ENCODE measurements at regions not wholly inside any gene's neighbourhood (a gene's known extent, or its start where the extent isn't known, plus 50 kb on each side); places are given as distances from the start of the nearest gene placed in this dataset.

DNA sequence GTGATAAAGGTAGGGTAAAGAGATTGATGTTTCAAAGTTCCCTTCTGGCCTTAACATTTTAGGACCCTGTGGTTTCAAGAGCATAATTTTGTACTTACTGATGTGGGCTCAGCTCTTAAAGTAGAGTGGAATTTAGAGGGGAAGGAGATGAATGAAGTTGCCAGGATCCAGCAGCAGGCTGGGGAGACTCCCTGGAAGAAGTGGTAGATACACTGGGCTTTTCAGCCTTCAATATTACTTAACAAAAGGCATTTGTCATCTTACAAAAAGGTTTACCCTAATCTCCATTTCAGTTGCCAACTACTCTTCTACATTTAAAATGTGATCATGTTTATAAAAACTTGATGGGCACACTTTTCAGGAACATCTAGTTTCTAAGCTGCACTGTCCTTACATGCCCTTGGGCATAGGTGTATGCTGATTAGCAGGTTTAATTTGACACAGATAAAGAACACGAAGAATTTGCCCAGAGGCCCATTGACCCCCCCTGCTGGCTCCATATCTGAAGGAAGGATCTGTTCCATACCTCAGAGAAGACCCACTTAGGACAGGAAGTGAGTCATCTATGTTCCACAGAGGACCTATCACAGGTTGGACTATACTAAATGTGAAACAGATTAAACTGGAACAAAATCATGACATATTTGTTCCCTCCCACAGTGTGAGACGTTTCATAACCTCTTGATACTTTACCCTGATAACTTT is 93.0 kb upstream of the LPP start:
- peak; percentile 81 for DNase-seq (ENCODE audit: low read depth)

DNA sequence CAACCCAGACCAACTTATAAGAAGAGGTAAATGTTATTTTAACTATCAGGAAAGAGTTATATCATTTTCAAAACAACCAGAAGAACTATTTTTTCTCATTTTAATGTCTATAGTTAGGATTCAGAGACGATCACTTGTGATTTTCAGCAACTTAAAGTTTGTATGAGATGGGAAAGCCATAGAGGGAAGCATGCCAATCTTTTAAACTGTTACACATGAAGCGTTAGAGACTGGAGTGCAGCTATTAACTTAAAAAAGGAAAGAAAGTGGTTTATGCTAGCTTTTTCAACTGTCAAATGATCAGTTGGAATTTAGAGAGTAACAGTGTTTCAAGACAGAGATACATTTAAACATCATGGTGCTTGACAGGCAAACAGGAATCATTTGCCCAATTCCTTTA is 91.7 kb upstream of the LPP start:
- no peak for DNase-seq (ENCODE audit: low read depth)

DNA sequence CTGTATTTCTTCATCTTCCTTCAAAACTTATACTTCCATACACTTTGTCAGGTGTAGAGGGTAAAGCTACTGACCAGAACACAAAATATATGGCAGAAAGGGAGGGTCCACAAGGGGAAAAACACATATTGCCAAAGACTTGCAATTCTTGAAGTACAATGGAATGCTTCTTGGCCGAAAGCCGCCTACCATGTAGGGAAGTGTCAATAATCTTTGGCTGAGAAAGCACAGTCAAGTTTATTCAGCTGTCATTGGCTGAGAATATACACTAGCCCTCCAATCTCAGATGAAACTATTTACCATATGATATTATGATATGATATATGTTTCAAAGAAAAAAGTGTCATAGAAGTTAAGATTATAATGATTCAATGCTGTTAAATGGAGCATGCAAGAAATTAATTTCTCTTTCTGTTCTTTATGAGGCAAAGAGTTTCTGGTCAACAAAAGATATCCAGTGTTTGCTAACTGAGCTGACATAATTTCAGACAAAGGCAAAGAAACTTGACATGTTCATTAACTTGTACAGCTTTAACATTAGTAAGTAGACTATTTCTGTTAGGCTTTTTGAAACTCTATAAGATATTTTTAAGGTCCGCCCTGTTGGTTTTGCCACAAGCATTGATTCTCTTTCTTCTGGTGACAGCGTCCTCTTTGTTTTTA is 89.0 kb upstream of the LPP start:
- no peak for DNase-seq (ENCODE audit: low read depth)

DNA sequence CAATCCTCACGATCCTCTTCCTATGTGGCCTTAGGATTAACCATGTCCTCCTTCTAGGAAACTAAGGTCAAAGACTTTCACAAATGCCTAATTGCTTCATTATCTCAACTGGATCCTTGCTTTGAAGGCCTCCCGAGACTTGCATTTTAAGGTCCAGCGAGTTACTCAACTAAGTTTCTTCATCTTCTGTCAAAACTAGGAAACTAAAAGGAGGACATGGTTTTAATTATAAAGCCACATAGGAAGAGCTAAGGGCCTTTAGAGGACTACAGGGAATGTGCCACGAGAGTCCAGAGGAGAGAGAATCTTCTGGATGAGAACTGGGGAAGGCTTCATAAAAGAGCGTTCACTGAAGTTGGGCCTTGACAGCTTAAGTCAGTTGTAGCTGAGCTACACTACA is 87.8 kb upstream of the LPP start:
- DNase-seq (ENCODE audit: low read depth), result no peak

DNA sequence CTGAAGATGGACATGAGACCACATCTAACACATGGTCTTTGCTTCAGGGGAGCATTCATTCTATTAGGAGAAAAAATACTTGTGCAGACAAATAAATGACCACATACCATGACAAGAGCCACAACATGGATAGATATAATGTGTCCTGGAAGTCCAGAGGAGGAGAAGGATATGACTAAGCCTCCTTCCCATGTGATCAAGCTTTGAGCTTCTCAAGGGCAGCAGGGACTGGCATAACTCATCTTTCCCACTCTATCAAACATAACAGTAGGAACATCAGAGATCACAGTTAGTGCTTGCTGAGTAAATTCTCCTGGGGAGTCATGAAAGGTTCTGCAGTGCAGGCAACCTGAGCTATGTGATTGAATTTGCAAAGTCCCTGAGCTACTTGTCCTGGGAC is 86.0 kb upstream of the LPP start:
- peak; percentile 90 for DNase-seq (ENCODE audit: low read depth)

DNA sequence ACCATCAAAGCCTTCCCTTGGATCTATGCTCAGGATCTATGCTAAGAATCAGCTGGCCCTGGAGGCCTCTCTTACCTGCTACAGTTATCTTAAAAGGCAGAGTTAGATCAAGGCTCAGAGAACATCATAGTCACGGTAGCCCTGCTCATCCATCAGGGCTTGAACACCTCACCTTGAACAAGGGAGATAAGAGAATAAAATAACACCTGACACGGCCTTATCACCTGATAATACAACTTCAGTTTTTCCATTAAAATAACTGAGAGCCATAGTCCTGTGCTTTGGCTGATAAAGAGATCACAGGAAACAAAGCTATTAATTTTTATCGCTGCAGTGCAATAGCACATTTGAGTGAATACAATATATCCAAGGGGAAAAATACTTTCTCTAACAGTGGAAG is 85.6 kb upstream of the LPP start:
- DNase-seq (ENCODE audit: low read depth), result no peak

DNA sequence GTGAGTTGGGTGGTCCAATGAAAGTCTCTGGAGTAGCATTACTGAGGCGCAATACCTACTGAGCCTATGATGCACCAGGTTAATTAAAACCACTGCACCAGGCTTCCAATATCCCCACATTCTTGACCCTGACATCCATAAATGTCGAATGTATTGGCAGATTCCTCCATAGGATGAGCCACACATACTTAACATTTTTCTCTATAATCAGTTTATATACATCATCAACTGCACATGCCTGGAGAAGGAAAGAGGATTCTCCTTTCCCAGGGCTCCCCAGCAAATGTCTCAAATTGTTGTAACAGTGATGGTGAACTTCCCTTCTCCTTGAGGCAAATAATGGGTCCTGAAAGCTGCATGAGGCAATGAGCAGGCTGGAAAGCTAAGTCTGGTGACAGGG is 82.3 kb upstream of the LPP start:
- peak; percentile 56 for DNase-seq (ENCODE audit: low read depth)

DNA sequence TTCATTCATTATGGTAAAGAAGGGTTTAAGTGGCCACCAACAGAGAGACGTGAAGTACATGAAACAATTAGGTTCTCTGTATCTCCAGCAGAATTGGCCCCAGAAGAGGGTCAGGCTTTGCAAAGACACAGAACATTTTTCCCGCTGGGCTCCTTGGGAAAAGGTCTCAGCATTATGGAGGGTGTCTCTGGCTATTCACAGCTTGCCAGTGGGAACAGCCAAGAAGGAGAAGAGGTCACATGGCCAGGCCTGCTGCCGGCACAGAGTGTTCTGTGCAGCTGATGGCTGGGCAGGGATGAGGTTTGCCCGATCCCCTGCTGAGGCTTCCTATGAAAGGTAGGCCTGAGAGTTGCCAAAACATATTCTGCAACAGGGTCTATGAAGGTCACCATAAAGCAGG is 77.8 kb upstream of the LPP start:
- DNase-seq (ENCODE audit: low read depth), result no peak

DNA sequence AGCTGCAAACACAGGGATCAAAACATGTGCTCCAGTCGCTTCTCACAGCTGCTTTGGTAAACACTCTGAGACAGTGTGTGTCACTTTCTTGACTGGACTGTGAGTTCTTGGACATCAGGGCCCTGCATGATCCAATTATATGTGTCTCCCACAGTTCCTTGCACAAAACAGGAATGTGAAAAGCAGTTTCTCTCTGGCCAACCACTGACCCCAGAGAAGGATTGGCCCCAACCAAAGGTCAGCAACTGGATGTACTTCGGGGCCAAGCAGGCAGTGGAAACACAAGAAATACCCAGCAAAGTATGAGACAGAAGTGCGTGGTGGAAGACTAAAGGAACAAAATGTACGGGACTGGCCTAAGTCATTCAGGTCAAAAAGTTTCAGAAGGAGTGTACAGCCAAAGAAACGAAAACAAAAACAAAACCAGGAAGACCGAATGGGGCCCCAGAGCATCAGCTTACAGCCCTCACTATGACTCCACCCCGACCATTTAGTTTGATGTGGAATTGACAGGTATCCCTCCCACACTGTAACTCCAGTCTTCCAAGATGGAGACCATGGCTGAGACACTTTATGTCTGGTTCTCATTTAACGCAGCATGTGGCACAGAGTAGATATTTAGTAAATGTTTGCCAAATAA is 76.7 kb upstream of the LPP start:
- no peak for DNase-seq (ENCODE audit: low read depth)

DNA sequence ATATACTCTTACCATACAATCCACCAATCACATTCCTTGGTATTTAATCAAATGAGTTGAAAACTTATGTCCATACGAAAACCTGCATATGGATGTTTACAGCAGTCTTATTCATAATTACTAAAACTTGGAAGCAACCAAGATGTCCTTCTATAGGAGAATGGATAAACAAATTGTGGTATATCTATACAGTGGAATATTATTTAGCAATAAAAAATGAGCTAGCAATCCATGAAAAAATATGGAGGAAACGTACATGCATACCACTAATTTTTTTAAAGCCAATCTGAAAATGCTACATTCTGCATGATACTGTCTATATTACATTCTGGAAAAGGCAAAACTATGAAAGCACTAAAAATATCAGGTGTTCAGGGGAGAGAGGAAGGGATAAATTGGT is 73.9 kb upstream of the LPP start:
- DNase-seq (ENCODE audit: low read depth), result no peak

DNA sequence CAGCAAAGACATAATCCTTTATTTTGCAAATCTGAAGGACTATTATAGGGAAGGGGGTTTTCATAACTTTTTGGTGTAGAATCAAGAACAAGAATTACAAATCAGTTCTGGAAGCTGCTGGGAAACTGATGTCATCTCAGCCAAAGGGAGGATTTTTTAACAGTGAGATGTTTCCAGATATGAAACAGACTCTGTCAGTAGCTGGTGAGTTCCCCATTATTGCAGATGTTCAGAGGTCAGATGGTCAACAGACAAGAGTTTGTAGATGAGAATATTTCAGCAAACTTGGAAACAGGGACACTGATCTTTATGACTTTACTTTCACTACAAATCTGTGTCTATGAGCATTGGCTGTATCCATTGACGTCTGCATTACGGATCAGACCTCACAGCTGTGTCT is 71.9 kb upstream of the LPP start:
- DNase-seq (ENCODE audit: low read depth), result peak; percentile 68

DNA sequence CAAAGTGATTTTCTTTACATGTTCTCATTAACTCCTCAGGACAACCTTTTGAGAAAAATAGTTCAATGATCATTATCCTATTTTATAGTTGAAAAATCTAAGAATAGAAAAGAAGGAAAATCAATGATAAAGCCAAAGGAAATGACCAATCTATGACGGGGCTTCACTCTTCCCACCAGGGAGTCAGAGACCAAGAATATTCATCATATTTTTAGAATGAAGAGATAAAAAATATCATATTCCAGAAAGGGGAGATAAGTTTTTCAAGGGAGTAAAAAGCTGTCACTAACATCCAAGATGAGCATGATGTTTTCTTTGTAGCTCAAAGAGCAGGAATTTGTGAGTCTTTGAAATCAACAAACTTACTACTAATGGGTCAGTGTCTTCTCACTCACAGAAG is 71.5 kb upstream of the LPP start:
- DNase-seq (ENCODE audit: low read depth), result peak; percentile 9

DNA sequence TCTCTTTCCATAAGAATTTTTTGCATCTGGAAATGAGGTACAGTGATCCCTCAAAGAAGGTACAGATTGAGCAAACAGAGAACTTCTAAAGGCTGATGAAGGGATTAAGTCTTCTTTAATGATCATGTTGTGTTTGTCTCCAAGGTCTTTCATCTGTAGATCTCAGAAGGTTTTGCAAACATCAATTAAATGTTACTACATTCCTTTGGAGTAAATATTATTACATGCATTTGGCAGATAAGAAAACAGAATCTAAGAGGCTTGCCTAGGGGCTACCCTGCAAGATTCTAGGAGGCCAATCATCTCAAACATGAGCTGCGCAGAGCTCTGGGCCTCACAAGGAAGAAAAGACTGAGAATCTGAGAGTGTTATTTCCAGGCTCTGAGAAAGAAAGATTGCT is 70.9 kb upstream of the LPP start:
- no peak for DNase-seq (ENCODE audit: low read depth)

DNA sequence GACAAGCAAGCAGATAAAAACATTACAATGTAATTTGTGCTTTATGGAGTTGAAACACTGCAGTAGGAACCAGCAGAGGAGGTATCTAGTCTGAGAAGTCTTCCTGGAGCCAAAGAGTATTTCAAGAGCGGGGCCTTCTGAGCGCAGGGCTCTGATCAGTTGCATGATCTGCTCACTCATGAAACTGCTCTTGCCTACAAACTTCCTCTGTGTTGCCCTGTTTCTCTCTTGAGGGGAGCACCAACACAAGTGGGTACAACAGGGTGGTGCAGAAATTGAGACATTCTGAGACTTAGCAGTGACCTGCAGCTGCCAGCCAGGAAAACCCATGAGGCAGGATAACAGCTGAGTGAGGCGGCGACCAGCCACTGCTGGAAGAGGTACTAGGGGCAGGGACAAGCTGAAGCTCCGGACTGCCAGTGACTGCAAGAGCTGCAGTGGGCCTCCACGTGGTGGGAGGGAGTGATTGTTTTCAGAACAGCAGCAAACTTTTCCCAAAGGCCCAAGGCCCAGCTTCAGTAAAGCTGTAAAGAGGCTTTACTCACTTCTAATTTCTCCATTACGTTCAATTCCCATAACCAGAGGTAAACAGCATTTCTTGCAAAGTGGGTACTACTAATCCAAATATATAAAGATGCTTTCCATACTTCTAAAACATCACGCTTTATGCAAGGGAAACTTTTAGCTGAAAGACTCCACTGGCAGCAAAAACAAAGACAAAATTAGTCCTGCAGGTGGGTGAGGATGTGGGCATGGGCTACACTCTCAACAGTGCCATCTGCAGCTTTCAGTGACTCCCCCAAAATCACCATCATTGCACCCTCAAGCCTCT is 69.0 kb upstream of the LPP start:
- DNase-seq (ENCODE audit: low read depth), result no peak

DNA sequence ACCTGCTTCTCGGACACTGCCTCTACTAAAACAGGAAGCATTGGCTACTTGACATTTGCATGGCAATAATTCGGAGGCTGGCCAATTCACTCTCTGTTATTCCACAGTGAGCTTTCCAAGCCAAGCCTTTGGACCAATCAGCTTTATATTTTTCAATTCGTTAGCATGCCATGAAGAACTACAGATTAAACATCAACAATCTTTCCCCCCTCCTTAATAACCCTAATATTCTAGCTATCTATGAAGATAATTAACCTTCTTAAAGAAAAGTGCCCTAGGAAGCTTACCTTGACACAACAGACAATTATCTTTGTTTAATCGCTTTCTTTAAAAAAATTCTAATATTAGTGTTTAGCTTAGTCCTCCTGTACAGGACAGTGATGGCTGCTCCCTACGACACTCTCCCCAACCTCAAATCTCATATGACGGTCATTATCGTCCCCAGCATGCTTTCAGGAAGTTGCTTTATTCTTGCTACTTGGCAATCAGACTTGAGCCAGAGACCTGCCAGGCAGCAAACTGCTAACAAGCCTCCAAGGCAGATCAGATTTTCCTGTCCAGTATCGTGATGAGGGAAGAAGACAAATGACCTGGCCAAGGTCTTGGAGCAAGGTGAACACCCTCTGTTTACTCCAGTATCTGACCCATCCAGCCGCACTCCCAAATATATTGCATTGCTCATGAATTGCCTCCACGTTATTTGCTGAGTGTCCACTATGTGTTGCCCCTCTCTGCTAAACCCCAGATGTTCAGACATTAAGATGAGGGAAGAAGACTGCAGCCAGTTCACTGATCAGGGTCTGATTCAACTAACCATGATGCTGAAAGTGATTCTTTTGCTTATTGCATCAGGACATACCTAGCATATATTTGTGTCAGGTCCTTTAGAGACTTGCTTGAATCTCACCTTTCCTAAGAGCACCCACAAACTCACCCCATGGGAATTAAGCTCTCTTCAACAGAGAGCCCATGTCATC is 68.1 kb upstream of the LPP start:
- DNase-seq (ENCODE audit: low read depth), result no peak

DNA sequence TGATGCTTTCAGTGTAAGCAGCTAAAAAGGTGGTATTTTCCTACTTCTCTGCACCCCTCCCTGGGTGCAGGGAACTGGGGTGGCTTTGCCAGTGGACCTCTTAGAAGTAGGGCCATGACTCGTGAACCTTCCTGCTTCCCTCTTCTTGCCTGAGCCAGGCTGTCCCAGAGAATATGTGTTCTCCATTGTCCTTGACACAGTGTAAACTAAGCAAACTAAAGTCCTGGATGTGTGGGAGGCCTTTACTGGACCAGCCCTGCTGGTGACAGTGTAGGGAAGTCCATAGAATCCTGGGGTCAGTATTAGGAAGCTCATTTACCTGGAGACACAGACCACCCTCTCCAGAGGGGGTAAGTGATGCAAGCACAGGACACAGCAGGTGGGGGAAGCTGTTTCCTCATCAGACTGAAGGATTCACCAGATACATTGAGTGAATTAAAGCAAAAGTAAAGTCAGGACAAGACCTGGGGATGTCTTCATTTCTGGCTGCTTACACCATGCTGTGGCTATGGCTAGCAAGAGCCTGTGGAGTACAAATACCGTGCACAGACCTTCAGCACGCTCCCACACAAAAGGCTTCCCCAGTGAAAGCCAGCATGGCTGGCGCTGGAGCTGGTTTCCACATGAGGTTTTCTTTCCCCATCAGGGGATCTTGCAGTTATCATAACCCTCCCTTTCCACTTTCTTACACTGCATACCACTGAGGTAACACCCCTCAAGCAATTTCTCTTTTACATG is 64.8 kb upstream of the LPP start:
- DNase-seq (ENCODE audit: low read depth), result no peak

DNA sequence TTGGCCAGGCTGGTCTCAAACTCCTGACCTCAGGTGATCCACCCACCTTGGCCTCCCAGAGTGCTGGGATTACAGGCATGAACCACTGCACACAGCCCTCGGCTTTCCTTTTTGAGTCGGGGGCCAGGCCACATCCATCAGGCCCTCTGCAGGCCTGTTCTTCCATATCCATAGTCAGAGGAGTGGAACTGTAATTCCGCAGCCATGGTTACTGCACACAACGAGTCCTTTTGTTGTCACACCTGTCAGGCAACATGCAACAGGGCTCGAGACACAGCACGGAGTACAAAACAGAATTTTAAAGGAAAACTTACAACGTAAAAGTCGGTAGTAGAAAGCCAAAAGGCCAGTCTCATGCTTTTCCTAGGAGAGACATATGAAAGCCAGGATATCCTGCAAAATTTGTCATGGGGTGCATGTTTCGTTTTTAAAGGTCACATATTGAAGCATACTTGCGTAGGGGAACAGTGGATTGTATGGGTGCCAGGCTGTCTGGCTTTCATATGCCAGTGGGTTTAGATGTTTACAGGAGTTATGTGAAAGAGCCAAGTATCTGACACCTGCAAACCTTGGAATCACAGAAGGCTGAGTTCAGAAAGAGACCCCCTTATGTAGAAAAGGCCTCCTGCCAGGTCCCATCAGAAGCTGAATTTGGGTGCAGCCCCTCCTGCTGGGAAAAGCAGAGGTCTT is 63.2 kb upstream of the LPP start:
- DNase-seq (ENCODE audit: low read depth), result no peak

DNA sequence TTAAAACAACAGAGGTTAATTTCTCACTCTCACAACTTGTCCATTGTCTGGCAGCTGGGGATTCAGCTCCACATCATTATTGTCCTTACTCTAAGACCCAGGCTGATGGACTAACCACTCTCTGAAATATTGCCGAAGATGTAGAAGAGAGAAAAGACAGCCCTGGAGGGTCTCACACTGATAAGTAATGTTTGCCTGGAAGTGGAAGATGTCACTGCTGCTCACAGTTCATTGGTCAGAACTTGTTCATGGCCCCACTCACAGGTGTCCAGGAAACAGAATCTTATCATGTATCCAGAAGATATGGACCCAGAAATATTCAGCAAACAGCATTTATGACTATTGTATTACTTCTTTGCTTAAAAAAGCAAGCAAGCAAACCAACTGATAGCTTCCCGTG is 62.2 kb upstream of the LPP start:
- no peak for DNase-seq (ENCODE audit: low read depth)

DNA sequence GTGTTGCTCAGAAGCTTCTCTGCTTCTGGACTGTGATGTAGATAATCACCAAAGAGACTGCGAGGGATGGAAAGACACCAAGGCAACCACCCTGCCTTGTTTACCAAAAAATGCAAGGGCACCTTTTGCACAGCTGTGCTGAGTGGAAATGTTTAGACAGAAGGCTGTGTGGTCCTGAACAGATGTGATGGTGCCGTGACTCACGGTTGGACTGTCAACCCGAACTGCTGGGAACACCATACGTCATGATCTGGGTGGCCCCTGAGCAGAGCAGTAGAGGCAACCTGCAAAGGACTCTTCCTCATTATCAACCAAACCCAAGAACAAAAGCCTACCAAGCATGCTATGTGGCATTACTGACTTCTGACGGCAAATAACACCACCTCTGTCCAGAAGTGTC is 61.3 kb upstream of the LPP start:
- DNase-seq (ENCODE audit: low read depth), result peak; percentile 28

DNA sequence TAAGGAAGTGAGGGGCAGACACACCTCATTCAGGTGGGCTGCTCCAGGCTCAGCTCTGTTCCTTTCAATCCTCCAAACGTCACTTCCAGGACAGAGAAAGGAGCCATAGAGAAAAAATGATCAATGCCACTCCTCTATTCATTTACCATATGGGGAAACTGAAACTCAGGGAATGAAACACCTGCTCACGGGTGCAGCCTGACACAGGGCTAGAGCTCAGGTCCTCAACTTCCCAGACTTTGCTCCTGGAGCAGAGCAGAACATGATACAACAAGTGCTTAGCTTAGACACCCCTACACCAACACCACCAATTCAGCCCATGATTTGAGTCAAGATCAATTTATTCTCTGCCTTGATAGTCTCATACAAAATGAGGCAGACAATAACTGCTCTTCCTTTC is 58.5 kb upstream of the LPP start:
- no peak for DNase-seq (ENCODE audit: low read depth)
